ENCODE measurements at regions not wholly inside any gene's neighbourhood (a gene's known extent, or its start where the extent isn't known, plus 50 kb on each side); places are given as distances from the start of the nearest gene placed in this dataset.
A peak's percentile ranks its signal among the peaks of the same experiment; 100 is the strongest.

DNA sequence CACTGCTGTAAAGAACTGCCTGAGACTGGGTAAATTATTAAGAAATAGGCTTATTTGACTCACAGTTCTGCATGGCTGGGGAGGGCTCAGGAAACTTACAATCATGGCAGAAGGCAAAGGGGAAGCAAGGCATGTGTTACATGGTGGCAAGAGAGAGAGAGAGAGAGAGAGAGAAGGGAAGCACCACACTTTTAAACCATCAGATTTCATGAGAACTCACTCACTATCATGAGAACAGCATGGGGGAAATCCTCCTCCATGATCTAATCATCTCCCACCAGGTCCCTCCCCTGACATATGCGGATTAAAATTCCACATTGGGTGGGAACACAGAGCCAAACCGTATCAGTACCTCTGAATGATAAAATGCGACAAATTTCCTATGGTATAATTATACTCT lies 203.9 kb upstream of the MARCKS start:
- Histone ChIP-seq H3K4me2 (peak overlapping the region in 2 of 11 experiments; percentile 33 to 46; a peak in 3 of 22 replicates), H3K4me3 (no peak overlapping the region), H4K20me1 (no peaks in the 10 kb centered on the region), H3K4me1 (peaks cover 0 to 66% (median 21%) of the 10 kb centered on the region in 10 experiments; a peak in 14 of 20 replicates), H3K9ac (no peak overlapping the region), H3K9me3 (replicated peaks in 1 of 11) (peaks cover 0 to 5% (median 0%) of the 10 kb centered on the region in 11 experiments; a peak in 1 of 22 replicates), H3K27me3 (no peaks in the 10 kb centered on the region), H3K27ac (no peak overlapping the region), H3K36me3 (no peaks in the 10 kb centered on the region)
- no peak for TF ChIP-seq Cebpa-rat (IDR thresholded peaks at IDR 0.05)

DNA sequence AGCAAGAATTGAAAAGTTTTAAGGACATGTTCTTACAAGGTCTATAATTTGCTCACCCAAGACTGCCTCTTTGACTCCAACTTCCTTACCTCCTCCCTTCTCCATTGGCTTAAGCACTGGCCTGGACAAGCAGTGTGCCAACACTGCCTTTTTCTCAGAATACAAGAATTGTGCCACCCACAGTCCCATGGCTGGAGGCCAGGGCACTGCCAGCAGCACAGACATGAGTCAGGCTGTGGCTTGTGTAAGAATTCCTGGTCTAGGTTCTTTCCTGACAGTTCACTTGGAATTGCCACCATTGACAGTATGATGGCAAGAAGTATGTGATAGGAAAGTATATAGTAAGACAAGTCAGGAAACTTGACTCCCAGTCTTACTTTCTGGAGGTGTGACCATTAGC lies 202.7 kb upstream of the MARCKS start:
- TF ChIP-seq Cebpa-rat (IDR thresholded peaks at IDR 0.05) = no peak
- Histone ChIP-seq H3K27me3 (no peaks in the 10 kb centered on the region), H3K36me3 (no peaks in the 10 kb centered on the region), H3K9me3 (replicated peaks in 1 of 11) (peaks cover 0 to 5% (median 0%) of the 10 kb centered on the region in 11 experiments; a peak in 1 of 22 replicates), H3K4me1 (peaks cover 0 to 60% (median 14%) of the 10 kb centered on the region in 10 experiments; a peak in 13 of 20 replicates), H3K4me2 (peak overlapping the region in 3 of 11 experiments; percentile 9 to 46 (median 33); a peak in 4 of 22 replicates), H4K20me1 (no peaks in the 10 kb centered on the region), H3K27ac (no peak overlapping the region), H3K9ac (no peak overlapping the region), H3K4me3 (no peak overlapping the region)

DNA sequence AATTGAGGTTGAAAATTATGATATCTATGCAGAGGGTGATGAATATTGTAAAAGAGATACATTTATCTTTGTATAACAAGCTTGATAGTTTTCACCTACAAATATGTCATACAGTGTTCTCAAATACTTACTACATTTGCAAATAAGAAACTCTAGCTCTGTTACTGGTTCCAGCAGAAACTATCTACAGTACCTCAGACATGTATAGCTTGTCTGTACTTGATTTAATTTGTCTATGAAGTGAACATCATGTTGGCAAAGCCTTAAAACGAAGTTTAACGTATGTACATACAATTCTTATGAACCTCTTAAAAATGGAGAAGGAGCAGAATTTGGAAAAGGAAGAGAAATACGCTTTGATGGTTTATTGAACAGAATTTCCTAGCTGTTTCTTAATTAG lies 201.4 kb upstream of the MARCKS start:
- H3K4me2 ChIP-seq = no peak overlapping the region
- H4K20me1 ChIP-seq = no peaks in the 10 kb centered on the region
- H3K4me3 ChIP-seq = no peak overlapping the region
- H3K9me3 ChIP-seq (replicated peaks in 1 of 11) = peaks cover 0 to 5% (median 0%) of the 10 kb centered on the region in 11 experiments; a peak in 1 of 22 replicates
- no peaks in the 10 kb centered on the region for H3K36me3 ChIP-seq
- no peak for TF ChIP-seq Cebpa-rat (IDR thresholded peaks at IDR 0.05)
- no peak overlapping the region for H3K9ac ChIP-seq
- H3K4me1 ChIP-seq = peaks cover 0 to 52% (median 5%) of the 10 kb centered on the region in 10 experiments; a peak in 11 of 20 replicates
- no peaks in the 10 kb centered on the region for H3K27me3 ChIP-seq
- no peak overlapping the region for H3K27ac ChIP-seq

DNA sequence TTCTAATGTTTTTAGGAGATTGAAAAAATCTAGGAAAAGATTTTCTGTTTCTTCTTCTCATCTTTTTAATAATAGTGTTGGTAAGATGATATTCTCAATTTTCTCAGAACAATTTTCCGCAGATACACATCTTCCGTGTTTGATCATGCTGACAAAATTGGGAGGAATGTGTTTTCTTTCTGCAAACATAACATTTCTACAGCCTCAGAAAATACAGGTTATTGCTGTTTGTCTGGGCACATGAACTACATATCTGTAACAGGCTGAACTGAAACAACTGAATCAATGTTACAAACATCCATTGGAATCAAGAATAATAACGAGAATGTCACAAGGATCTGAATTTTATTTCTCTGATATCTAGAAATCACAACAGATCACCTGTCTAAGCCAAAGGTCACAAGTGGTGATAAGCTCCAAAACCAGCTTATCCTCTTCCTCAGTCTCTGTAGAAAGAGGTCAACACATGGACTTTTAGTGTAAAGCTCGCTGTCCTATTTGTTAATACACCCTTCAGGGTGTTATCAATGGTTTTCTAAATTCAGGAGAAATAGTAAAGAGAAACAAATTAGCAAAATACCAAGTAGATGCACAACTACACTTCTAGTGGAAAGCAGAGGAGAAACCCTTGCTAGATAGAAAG lies 197.3 kb upstream of the MARCKS start:
- no peaks in the 10 kb centered on the region for H3K36me3 ChIP-seq
- no peak overlapping the region for H3K27ac ChIP-seq
- H3K9me3 ChIP-seq (replicated peaks in 1 of 11) = no peaks in the 10 kb centered on the region
- no peak overlapping the region for H3K9ac ChIP-seq
- no peak overlapping the region for H3K4me2 ChIP-seq
- no peak overlapping the region for H3K4me3 ChIP-seq
- H3K27me3 ChIP-seq = no peaks in the 10 kb centered on the region
- H4K20me1 ChIP-seq = no peaks in the 10 kb centered on the region
- peaks cover 0 to 45% (median 0%) of the 10 kb centered on the region in 10 experiments; a peak in 4 of 20 replicates for H3K4me1 ChIP-seq
- TF ChIP-seq Cebpa-rat (IDR thresholded peaks at IDR 0.05) = no peak

DNA sequence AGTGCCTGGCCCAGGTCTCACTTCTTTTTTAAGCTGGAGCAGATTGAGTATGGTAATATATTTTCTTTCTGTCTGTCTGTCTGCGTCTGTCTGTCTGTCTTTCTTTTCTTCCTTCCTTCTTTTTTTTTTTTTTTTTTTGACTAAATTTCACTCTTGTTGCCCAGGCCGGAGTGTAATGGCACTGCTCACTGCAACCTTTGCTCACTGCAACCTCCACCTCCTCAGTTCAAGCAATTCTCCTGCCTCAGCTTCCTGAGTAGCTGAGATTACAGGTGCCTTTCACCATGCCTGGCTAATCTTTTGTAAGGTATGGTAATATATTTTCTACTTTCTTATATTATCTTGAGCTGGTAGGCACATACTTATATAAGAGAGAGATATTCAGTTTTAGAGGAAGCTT lies 196.3 kb upstream of the MARCKS start:
- H3K9ac ChIP-seq = no peak overlapping the region
- H3K4me3 ChIP-seq = no peak overlapping the region
- H3K36me3 ChIP-seq = no peaks in the 10 kb centered on the region
- peaks cover 0 to 45% (median 0%) of the 10 kb centered on the region in 10 experiments; a peak in 4 of 20 replicates for H3K4me1 ChIP-seq
- TF ChIP-seq Cebpa-rat (IDR thresholded peaks at IDR 0.05) = no peak
- H3K27me3 ChIP-seq = no peaks in the 10 kb centered on the region
- H3K9me3 ChIP-seq (replicated peaks in 1 of 11) = no peaks in the 10 kb centered on the region
- no peak overlapping the region for H3K27ac ChIP-seq
- no peaks in the 10 kb centered on the region for H4K20me1 ChIP-seq
- H3K4me2 ChIP-seq = no peak overlapping the region; a peak in 1 of 22 replicates

DNA sequence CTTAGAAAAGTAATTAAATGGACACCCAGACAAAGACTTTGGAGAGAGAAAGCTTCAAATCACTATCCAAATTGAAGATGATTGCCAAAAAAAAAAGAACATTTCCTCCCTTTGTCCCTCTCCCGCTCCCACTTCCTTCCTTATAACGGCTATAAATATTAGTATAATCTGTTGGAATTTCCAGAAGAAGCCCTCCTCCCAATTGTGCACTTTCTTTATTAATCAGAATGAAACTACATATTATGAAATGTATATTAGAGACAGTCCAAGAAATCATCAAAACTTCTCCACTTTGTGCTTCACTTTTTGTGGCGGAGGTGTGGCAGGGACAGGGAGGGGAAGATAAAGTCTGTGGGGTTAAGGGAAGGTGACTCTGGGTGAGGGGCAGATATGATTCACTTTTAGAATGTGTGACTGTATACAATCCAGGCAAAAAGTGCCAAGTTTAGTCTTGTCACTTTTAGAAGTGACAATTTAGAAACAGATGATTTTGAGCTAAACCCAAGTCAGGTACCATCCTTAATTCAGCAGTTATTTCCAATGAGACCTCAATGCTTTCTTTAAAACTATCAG lies 195.0 kb upstream of the MARCKS start:
- Histone ChIP-seq H4K20me1 (no peaks in the 10 kb centered on the region), H3K4me1 (peaks cover 0 to 45% (median 0%) of the 10 kb centered on the region in 10 experiments; a peak in 4 of 20 replicates), H3K4me2 (peak overlapping the region in 2 of 11 experiments; percentile 5 to 37; a peak in 3 of 22 replicates), H3K27me3 (no peaks in the 10 kb centered on the region), H3K27ac (no peak overlapping the region), H3K9me3 (replicated peaks in 1 of 11) (no peaks in the 10 kb centered on the region), H3K9ac (no peak overlapping the region), H3K4me3 (no peak overlapping the region), H3K36me3 (no peaks in the 10 kb centered on the region)
- TF ChIP-seq Cebpa-rat (IDR thresholded peaks at IDR 0.05) = no peak

DNA sequence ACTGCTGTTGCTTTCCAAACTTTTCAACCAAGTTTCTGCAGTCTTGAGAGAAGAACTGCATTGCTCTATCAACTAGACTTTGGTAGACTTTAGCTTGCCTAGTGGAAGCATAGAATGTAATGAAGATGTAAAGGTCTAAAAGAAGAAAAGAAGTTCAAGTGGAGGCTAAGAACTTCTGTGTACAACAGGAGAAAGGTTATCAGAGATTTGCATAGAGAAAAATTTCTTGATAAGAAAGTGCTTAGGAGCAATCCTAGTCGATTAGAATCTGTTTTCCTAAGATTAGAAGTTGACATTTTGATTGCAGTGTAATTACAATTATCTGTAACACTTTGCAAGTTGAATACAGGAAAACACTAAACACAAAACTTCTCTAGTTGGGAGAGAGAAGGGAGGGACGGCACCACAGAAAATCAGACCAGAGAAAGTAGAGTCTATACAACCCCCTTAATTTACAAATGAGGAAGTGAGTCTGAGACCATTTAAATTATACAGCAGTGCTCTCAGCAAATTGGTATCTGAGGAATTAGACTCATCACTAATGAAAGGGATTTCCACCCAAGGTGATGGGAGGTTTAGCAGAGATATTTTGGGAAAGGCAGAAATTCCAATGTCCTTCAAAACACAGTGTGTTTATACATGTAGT lies 194.3 kb upstream of the MARCKS start:
- no peak overlapping the region for H3K27ac ChIP-seq
- H3K4me1 ChIP-seq = peaks cover 0 to 51% (median 0%) of the 10 kb centered on the region in 10 experiments; a peak in 4 of 20 replicates
- H3K36me3 ChIP-seq = no peaks in the 10 kb centered on the region
- no peaks in the 10 kb centered on the region for H3K27me3 ChIP-seq
- no peaks in the 10 kb centered on the region for H4K20me1 ChIP-seq
- H3K4me3 ChIP-seq = no peak overlapping the region
- no peak overlapping the region for H3K9ac ChIP-seq
- H3K9me3 ChIP-seq (replicated peaks in 1 of 11) = no peaks in the 10 kb centered on the region
- H3K4me2 ChIP-seq = peak overlapping the region in 2 of 11 experiments; percentile 2 to 37; a peak in 2 of 22 replicates
- TF ChIP-seq Cebpa-rat (IDR thresholded peaks at IDR 0.05) = no peak

DNA sequence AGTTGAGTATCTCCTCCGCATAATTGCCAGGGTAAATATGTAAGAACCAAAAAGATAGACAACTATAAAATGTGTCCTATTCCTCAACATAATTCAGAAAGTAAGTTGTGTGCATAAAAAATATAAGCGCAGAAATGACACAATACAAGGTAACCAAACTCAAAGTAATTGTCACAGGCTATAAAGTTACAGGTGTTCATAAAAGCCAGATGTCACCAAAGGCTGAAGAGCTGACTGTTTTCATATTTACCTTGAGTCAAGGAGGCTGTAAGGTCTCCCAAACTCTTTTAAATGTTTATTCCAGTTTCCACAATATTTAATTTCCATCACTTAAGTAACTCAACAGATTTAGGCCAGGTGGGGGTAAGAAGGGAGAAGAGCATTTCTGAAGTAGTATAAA lies 192.2 kb upstream of the MARCKS start:
- no peak overlapping the region for H3K9ac ChIP-seq
- H3K4me2 ChIP-seq = no peak overlapping the region
- H4K20me1 ChIP-seq = no peaks in the 10 kb centered on the region
- H3K36me3 ChIP-seq = no peaks in the 10 kb centered on the region
- no peaks in the 10 kb centered on the region for H3K27me3 ChIP-seq
- TF ChIP-seq Cebpa-rat (IDR thresholded peaks at IDR 0.05) = no peak
- no peak overlapping the region for H3K27ac ChIP-seq
- no peak overlapping the region for H3K4me3 ChIP-seq
- peaks cover 0 to 65% (median 0%) of the 10 kb centered on the region in 10 experiments; a peak in 5 of 20 replicates for H3K4me1 ChIP-seq
- H3K9me3 ChIP-seq (replicated peaks in 1 of 11) = no peaks in the 10 kb centered on the region

All from BLaER1 treated with 17β-estradiol and CSF1 and Interleukin-3, amounts not matched to agents 10 nM and 100 nM (cell line).